Panc1 (cell line): ENCODE measurements at regions not wholly inside any gene's neighbourhood (a gene's known extent, or its start where the extent isn't known, plus 50 kb on each side); places are given as distances from the start of the nearest gene placed in this dataset.

Source experiments
- POLR2AphosphoS5 ChIP-seq: IDR thresholded peaks from 2 replicates; pipeline ENCODE4 v1.6.1; 2012; ENCODE audit warnings: mild to moderate bottlenecking, low read depth, low read length, moderate library complexity
- SIN3A ChIP-seq: IDR thresholded peaks from 2 replicates; pipeline ENCODE4 v1.6.1; 2012; ENCODE audit warnings: low read depth, mild to moderate bottlenecking, low read length, moderate library complexity, borderline replicate concordance; ENCODE audit not compliant: insufficient read depth
- TCF7L2 ChIP-seq: IDR thresholded peaks from 2 replicates; pipeline ENCODE4 v1.6.1; 2011; ENCODE audit warnings: mild to moderate bottlenecking, low read depth, low read length, inconsistent platforms
- TF ChIP-seq, protein P1 (sequence below): fragments of 450-650 bp; IDR thresholded peaks from 2 replicates; pipeline ENCODE4 v1.5.1; 2017; ENCODE audit warnings: mild to moderate bottlenecking
- TF ChIP-seq, protein P2 (sequence below), 2 experiments: IDR thresholded peaks; 2 replicates each; pipeline ENCODE4 v1.6.1; 2011 to 2012; ENCODE audit warnings: low read depth in 2 of 2, control low read depth in 1 of 2, low read length in 1 of 2, mild to moderate bottlenecking in 1 of 2, moderate library complexity in 1 of 2; ENCODE audit not compliant: insufficient read depth in 1 of 2

DNA sequence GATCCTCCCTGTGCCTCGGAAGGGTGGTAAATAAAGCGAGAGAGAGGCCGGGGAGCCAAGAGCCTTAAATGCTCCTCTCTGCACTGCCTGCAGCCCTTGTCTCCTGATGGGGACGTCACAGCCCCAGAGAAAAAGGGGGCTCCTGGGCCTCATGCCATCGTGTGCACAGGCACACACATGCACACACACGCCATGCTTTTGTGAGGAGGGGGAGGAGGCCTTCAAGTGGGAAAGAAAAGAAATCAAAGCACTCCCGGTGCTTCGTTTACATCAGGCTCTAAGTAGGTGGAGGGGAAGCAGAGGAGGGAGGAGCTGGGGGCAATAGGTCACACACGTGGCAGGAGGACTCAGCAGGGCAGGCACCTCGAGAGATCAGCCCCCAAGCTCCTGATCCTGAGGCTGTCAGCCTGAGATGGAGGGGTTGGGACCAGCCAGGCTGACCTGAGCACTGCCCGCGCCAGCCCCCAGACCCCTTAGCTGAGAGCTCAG, 68.2 kb upstream of the NECTIN1 start:
- TF ChIP-seq POLR2AphosphoS5 (no peak), SIN3A (no peak), TCF7L2 (no peak)
- TF ChIP-seq, protein P1, sequence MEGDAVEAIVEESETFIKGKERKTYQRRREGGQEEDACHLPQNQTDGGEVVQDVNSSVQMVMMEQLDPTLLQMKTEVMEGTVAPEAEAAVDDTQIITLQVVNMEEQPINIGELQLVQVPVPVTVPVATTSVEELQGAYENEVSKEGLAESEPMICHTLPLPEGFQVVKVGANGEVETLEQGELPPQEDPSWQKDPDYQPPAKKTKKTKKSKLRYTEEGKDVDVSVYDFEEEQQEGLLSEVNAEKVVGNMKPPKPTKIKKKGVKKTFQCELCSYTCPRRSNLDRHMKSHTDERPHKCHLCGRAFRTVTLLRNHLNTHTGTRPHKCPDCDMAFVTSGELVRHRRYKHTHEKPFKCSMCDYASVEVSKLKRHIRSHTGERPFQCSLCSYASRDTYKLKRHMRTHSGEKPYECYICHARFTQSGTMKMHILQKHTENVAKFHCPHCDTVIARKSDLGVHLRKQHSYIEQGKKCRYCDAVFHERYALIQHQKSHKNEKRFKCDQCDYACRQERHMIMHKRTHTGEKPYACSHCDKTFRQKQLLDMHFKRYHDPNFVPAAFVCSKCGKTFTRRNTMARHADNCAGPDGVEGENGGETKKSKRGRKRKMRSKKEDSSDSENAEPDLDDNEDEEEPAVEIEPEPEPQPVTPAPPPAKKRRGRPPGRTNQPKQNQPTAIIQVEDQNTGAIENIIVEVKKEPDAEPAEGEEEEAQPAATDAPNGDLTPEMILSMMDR: no peak
- TF ChIP-seq, protein P2, sequence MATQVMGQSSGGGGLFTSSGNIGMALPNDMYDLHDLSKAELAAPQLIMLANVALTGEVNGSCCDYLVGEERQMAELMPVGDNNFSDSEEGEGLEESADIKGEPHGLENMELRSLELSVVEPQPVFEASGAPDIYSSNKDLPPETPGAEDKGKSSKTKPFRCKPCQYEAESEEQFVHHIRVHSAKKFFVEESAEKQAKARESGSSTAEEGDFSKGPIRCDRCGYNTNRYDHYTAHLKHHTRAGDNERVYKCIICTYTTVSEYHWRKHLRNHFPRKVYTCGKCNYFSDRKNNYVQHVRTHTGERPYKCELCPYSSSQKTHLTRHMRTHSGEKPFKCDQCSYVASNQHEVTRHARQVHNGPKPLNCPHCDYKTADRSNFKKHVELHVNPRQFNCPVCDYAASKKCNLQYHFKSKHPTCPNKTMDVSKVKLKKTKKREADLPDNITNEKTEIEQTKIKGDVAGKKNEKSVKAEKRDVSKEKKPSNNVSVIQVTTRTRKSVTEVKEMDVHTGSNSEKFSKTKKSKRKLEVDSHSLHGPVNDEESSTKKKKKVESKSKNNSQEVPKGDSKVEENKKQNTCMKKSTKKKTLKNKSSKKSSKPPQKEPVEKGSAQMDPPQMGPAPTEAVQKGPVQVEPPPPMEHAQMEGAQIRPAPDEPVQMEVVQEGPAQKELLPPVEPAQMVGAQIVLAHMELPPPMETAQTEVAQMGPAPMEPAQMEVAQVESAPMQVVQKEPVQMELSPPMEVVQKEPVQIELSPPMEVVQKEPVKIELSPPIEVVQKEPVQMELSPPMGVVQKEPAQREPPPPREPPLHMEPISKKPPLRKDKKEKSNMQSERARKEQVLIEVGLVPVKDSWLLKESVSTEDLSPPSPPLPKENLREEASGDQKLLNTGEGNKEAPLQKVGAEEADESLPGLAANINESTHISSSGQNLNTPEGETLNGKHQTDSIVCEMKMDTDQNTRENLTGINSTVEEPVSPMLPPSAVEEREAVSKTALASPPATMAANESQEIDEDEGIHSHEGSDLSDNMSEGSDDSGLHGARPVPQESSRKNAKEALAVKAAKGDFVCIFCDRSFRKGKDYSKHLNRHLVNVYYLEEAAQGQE (IDR thresholded peaks at IDR 0.05; ENCODE audit: insufficient read depth in 1 of 2, low read depth in 2 of 2, low read length in 1 of 2): no peak
